IMR-90 (cell line): ENCODE measurements at regions not wholly inside any gene's neighbourhood (a gene's known extent, or its start where the extent isn't known, plus 50 kb on each side); places are given as distances from the start of the nearest gene placed in this dataset.

Experiments used
- ATAC-seq: fragments of 200-7000 bp; cut with Tn5 transposase; 2 replicates; pipeline ENCODE4 v1.9.1; 2020; ENCODE audit warnings: low read depth, mild to moderate bottlenecking, moderate library complexity
- BruUV-seq: library from RNA; stranded (reverse); fragments of 400-500 nt; replicated peaks from 2 replicates; lab custom pipeline; 2021; lab: Mats Ljungman, UMichigan
- CTCF ChIA-PET: fragments of 300-600 bp; formaldehyde crosslinking; extraction: SDS; loops from one replicate; lab custom pipeline; 2021; ENCODE audit warnings: antibody characterized with exemption; lab: Yijun Ruan, JAX
- POLR2A ChIA-PET: fragments of 300-600 bp; sonication (Branson Sonifier 250); formaldehyde crosslinking; loops from one replicate; lab custom pipeline; 2022; ENCODE audit warnings: antibody characterized with exemption; ENCODE audit not compliant: unreplicated experiment; lab: Charles Lee
- DNase-seq: peaks from one replicate; pipeline ENCODE4 v3.0.0; 2013
- H2AFZ ChIP-seq: replicated peaks from 2 replicates; pipeline ENCODE3; 2013; ENCODE audit warnings: low read length, mild to moderate bottlenecking; ENCODE audit not compliant: poor library complexity
- H2AK5ac ChIP-seq: 2 replicates; pipeline ENCODE4 v1.6.1; 2013; ENCODE audit warnings: low read depth, low read length, inconsistent platforms
- H2AK9ac ChIP-seq: replicated peaks from 2 replicates; pipeline ENCODE3; 2013; ENCODE audit warnings: mild to moderate bottlenecking, low read depth, low read length, moderate library complexity; ENCODE audit not compliant: poor library complexity
- H2BK120ac ChIP-seq: 2 replicates; pipeline ENCODE4 v1.6.1; 2013; ENCODE audit warnings: low read depth, low read length, inconsistent platforms
- H2BK15ac ChIP-seq: 3 replicates; pipeline ENCODE4 v1.6.1; 2013; ENCODE audit warnings: low read depth, low read length, inconsistent platforms
- H2BK20ac ChIP-seq: 2 replicates; pipeline ENCODE4 v1.6.1; 2013; ENCODE audit warnings: low read depth, mild to moderate bottlenecking, inconsistent platforms, low read length, moderate library complexity
- H2BK5ac ChIP-seq: 2 replicates; pipeline ENCODE4 v1.6.1; 2013; ENCODE audit warnings: mild to moderate bottlenecking, low read depth, low read length, inconsistent platforms; ENCODE audit not compliant: poor library complexity, severe bottlenecking
- H3K14ac ChIP-seq: replicated peaks from 2 replicates; pipeline ENCODE4 v1.6.1; 2013; ENCODE audit warnings: low read depth, low read length, inconsistent platforms
- H3K18ac ChIP-seq: 2 replicates; pipeline ENCODE4 v1.6.1; 2013; ENCODE audit warnings: low read depth, low read length, control low read depth
- H3K23ac ChIP-seq: 2 replicates; pipeline ENCODE4 v1.6.1; 2013; ENCODE audit warnings: low read depth, low read length, inconsistent platforms
- H3K27ac ChIP-seq: 2 replicates; pipeline ENCODE4 v1.5.1; 2013; ENCODE audit warnings: mild to moderate bottlenecking, control low read depth, low read length; ENCODE audit not compliant: insufficient read depth
- H3K27me3 ChIP-seq: 2 replicates; pipeline ENCODE4 v1.6.1; 2013; ENCODE audit warnings: low read length; ENCODE audit not compliant: control insufficient read depth, insufficient read depth
- H3K36me3 ChIP-seq: 2 replicates; pipeline ENCODE4 v1.6.1; 2013; ENCODE audit warnings: low read length, mixed read lengths; ENCODE audit not compliant: control insufficient read depth, insufficient read depth
- H3K4ac ChIP-seq: 2 replicates; pipeline ENCODE4 v1.6.1; 2013; ENCODE audit warnings: low read depth, low read length, inconsistent platforms
- H3K4me1 ChIP-seq: 2 replicates; pipeline ENCODE4 v1.6.1; 2013; ENCODE audit warnings: low read length, mixed read lengths; ENCODE audit not compliant: control insufficient read depth, insufficient read depth
- H3K4me2 ChIP-seq: 2 replicates; pipeline ENCODE4 v1.6.1; 2013; ENCODE audit warnings: low read depth, mild to moderate bottlenecking, control low read depth, low read length, moderate library complexity
- H3K4me3 ChIP-seq: 2 replicates; pipeline ENCODE4 v1.5.1; 2013; ENCODE audit warnings: low read depth, mild to moderate bottlenecking, control low read depth, low read length, moderate library complexity; ENCODE audit not compliant: insufficient read depth
- H3K56ac ChIP-seq: 2 replicates; pipeline ENCODE4 v1.6.1; 2013; ENCODE audit warnings: low read length, inconsistent platforms; ENCODE audit not compliant: insufficient read depth; ENCODE audit errors: extremely low read depth
- H3K79me1 ChIP-seq, 2 experiments: 2 replicates each; pipeline ENCODE4 v1.6.1; 2013; ENCODE audit warnings: low read length in 2 of 2, inconsistent platforms in 1 of 2, low read depth in 1 of 2
- H3K9ac ChIP-seq: 2 replicates; pipeline ENCODE4 v1.6.1; 2013; ENCODE audit warnings: low read depth, low read length, control low read depth
- H3K9me1 ChIP-seq: 2 replicates; pipeline ENCODE4 v1.6.1; 2013; ENCODE audit warnings: low read length, inconsistent platforms; ENCODE audit not compliant: insufficient read depth
- H3K9me3 ChIP-seq: 2 replicates; pipeline ENCODE4 v1.6.1; 2013; ENCODE audit warnings: low read length; ENCODE audit not compliant: control insufficient read depth, insufficient read depth
- H4K20me1 ChIP-seq: 2 replicates; pipeline ENCODE4 v1.6.1; 2013; ENCODE audit warnings: low read length, inconsistent platforms; ENCODE audit not compliant: insufficient read depth
- H4K5ac ChIP-seq: 2 replicates; pipeline ENCODE4 v1.6.1; 2013; ENCODE audit warnings: mild to moderate bottlenecking, low read depth, low read length, control low read depth
- H4K8ac ChIP-seq, 2 experiments: 2 replicates each; pipeline ENCODE4 v1.6.1; 2013; ENCODE audit warnings: low read depth in 2 of 2, low read length in 2 of 2, control low read depth in 1 of 2, inconsistent platforms in 1 of 2
- H4K91ac ChIP-seq: 2 replicates; pipeline ENCODE4 v1.6.1; 2013; ENCODE audit warnings: low read depth, low read length, inconsistent platforms; ENCODE audit not compliant: insufficient read depth
- ELK1 ChIP-seq: fragments of 150-350 bp; IDR thresholded peaks from 2 replicates; pipeline ENCODE4 v1.6.1; 2016; ENCODE audit warnings: low read depth, mild to moderate bottlenecking, low read length, moderate library complexity, borderline replicate concordance
- MXI1 ChIP-seq: IDR thresholded peaks from 2 replicates; pipeline ENCODE4 v1.6.1; 2012; ENCODE audit warnings: low read depth, mild to moderate bottlenecking, low read length, moderate library complexity, borderline replicate concordance
- WGBS, 2 experiments: methylation state at CpG; one replicate each; pipeline versions ENCODE4 v1.1.5 to v1.1.7; 2013; ENCODE audit warnings: missing lambda C conversion rate in 2 of 2; ENCODE audit not compliant: insufficient read length in 1 of 2; ENCODE audit errors: extremely low coverage in 2 of 2; 5-methylcytosine and 5-hydroxymethylcytosine counted together
- dilution Hi-C: fragments of 300-500 bp; cut with HindIII; formaldehyde crosslinking; loops from one replicate; pipeline ENCODE4 v1.14.3; 2018; ENCODE audit warnings: low sequenced_read_pairs; ENCODE audit not compliant: unreplicated experiment
- in situ Hi-C: fragments of 300-500 bp; cut with MboI; formaldehyde crosslinking; loops from 3 replicates; pipeline ENCODE4 v1.14.3; 2019; ENCODE audit warnings: low sequenced_read_pairs, inconsistent platforms, mixed read lengths
- intact Hi-C: fragments of 100-400 bp; cut with micrococcal nuclease; formaldehyde crosslinking; loops from 2 replicates; pipeline ENCODE4 v1.10.0; 2022

GRCh38 chrX:144683247-144683646 lies 564.1 kb upstream of the SPANXN1 start:
- Histone ChIP-seq H3K9me3 (peaks cover 3% of the 10 kb centered on the region), H3K18ac (no peak overlapping the region), H3K79me1 (no peaks in the 10 kb centered on the region), H2AFZ (no peak overlapping the region), H2AK5ac (no peak overlapping the region), H4K5ac (no peak overlapping the region), H3K56ac (no peak overlapping the region), H2BK5ac (no peak overlapping the region), H3K27ac (no peak overlapping the region), H2BK120ac (no peak overlapping the region), H3K23ac (no peak overlapping the region), H3K36me3 (no peaks in the 10 kb centered on the region), H2BK20ac (no peak overlapping the region), H4K91ac (no peak overlapping the region), H3K9me1 (no peaks in the 10 kb centered on the region), H3K14ac (no peak overlapping the region), H4K8ac (no peak overlapping the region), H3K4me1 (no peaks in the 10 kb centered on the region), H3K4ac (no peak overlapping the region), H3K4me3 (no peak overlapping the region), H4K20me1 (no peaks in the 10 kb centered on the region), H3K27me3 (no peaks in the 10 kb centered on the region), H2AK9ac (no peak overlapping the region), H2BK15ac (no peak overlapping the region), H3K9ac (no peak overlapping the region), H3K4me2 (no peak overlapping the region)
- intact Hi-C loops (no loop called here), in situ Hi-C loops (no loop called here), dilution Hi-C loops (no loop called here)
- TF ChIP-seq MXI1, result no peak
- TF ChIP-seq ELK1, result no peak
- no peak for ATAC-seq
- WGBS, 2 experiments, result no CpG with 5 or more reads among the region's 4 CpGs
- no TSS peak for BruUV-seq
- no peak for DNase-seq
- POLR2A ChIA-PET, result no interaction called here
- CTCF ChIA-PET, result no interaction called here
